ENCODE measurements at regions not wholly inside any gene's neighbourhood (a gene's known extent, or its start where the extent isn't known, plus 50 kb on each side); places are given as distances from the start of the nearest gene placed in this dataset.

GRCh38 chr1:105337420-105337819 is 1587.7 kb downstream of the AMY1C start:
- no peak for TF ChIP-seq RAD21 (IDR thresholded peaks at IDR 0.05; ENCODE audit: insufficient read depth, low read depth, low read length)
- TF ChIP-seq REST (IDR thresholded peaks at IDR 0.05; ENCODE audit: low read depth, low read length), result no peak
- no peak for TF ChIP-seq ELK1 (IDR thresholded peaks at IDR 0.05; ENCODE audit: low read depth, low read length)
- TF ChIP-seq SREBF2 (IDR thresholded peaks at IDR 0.05; ENCODE audit: low read length), result no peak
- no peak for TF ChIP-seq USF2 (IDR thresholded peaks at IDR 0.05; ENCODE audit: borderline replicate concordance, low read depth, low read length)
- no peak for TF ChIP-seq ZNF217 (IDR thresholded peaks at IDR 0.05)

All from GM12878 (cell line).